GM18502 (cell line): ENCODE measurements at regions not wholly inside any gene's neighbourhood (a gene's known extent, or its start where the extent isn't known, plus 50 kb on each side); places are given as distances from the start of the nearest gene placed in this dataset.

ENCODE experiments used
- ATAC-seq: cut with Tn5 transposase; IDR thresholded peaks from one replicate; pipeline ENCODE4 v1.9.1; 2021; ENCODE audit warnings: mild to moderate bottlenecking; ENCODE audit not compliant: unreplicated experiment, poor library complexity

DNA sequence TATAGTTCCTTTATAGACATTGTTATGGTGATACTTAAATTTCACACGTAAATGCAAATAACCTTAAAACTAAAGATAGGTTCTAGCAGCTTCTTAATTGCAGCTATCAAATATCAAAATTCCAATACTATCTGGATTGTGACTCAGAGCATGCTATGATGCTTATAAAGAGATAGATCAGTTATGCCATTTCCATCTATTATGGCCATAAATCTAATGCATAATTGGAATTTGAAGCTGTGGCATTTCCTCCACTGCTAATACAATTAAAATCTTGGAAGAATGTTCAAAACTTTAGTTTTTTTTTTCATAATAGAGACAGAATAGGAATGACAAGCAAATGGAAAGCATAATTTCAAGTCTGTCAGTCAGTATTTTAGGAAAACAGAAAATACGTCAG is 220.8 kb upstream of the GALNT5 start:
- ATAC-seq, result no peak

DNA sequence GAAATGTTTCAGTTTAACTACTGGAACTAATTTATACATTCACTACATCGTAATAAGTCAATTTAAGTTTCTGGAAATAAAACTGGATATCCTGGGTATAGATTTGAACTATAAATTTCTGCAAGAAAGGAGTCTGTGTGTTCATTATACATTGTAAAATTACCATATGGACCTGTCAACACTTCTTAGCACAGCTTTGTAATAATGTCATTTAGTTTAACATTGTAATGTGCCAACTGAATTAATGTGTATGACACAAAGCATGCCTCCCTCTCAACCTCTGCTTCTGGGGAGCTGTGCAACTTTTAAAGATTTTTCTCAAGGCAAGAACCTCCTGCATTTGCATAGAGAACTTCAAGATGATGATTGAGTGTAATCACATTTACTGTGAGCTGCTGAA is 213.7 kb upstream of the GALNT5 start:
- ATAC-seq, result no peak

DNA sequence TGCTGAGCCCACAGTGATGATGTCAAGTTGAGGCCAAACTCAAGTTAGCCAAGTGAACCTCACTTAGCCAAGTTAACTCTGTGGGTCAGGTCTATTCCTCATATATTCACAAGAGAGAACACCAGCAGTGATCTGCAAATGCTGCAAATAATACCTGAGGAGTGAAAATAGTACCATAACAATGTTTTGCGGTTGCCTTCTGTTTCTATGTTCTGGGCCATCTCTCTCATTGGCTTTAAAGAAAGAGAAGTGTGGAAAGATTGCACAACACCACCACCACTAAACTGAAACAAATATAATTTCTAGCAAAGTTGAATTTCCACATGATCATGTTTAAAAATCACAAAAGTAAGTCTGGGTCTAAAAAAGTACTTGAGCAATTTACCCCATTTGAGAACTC is 211.1 kb upstream of the GALNT5 start:
- ATAC-seq, result no peak

DNA sequence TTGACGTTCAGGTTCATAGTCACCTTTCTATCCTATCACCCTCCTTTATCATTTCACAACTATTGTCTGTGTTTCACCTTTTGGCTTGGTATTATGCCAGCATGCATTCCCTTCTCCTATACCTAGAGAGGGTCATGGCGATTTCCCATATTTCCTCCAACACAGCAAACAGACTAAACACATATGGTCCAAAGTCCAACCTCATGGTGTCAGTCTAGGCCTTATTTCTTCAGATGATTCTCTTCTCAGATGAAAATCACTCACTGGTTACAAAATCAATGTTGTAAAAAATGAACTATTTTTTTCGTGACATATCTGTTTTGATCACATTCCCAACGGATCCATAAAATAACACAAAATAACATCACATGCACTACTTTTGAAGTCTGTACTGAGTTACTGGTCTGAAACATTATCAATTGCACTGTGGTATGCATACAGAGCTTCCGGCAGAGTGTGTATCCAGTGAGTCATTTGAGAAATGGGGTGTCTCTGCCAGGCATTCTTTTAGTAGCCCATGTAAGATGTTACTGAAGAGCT is 204.8 kb upstream of the GALNT5 start:
- ATAC-seq, result no peak

DNA sequence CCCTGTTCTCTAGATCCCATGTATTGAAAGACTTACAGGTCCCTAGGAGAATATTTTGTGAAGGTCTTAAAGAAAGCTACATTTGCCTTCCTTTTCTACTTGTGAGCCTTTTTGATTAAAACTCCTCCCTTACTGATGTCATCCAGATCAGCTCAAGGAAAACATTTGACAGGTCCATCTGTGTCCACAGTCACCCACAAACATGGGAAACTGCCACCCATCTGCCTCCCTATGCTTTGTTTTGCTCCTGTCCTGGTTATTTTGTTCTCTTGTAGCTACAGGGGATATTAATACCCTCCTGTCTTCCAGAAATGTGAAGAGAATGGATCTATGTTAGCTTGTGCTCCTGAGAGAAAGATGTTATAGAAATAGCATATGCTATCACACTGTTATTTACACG is 203.6 kb upstream of the GALNT5 start:
- ATAC-seq, result no peak

DNA sequence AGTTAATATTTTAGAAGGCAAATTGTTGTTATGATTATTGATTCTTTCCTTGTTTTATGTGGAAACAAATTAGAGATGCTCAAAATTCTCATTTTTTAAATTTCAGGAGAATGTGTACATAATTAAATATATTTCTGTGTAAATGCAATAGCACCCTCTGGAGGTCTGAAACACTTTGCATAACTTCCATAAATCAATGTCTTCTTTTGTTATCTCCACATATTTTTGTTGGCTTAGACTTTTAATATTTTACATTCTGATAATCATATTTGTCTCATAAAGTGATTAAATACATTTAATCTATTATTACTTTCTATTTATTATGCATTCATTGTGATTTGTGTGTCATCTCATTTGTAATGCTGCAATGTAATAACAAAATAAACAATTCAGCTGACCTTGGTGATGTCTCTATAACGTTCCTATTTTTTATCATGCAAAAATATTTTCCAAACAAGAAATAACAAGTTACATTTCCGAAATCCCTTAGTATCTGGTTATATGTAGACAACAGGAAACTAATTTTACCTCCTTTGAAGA is 201.8 kb upstream of the GALNT5 start:
- no peak for ATAC-seq

DNA sequence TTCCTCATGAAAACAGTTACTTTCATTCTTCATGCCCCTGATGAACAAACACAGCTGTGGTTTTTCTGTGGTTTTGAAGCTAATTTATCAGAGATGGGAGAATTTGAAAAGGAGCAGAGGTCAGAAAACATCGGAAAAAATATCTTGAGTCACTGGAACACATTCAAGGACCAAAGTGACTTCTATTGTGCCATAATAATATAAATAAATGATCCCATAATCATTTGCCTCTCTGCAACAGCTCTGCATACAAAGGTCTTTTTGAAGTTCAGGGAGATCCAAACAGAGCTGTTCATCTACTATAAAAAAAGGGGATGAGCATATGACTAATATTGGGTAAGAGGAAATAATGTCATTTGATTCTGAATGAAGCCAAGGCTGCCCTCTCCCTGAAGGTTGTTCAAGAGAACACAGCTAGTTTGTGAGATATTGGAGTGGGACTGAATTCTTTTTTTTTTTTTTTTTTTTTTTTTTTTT is 201.3 kb upstream of the GALNT5 start:
- ATAC-seq, result no peak

DNA sequence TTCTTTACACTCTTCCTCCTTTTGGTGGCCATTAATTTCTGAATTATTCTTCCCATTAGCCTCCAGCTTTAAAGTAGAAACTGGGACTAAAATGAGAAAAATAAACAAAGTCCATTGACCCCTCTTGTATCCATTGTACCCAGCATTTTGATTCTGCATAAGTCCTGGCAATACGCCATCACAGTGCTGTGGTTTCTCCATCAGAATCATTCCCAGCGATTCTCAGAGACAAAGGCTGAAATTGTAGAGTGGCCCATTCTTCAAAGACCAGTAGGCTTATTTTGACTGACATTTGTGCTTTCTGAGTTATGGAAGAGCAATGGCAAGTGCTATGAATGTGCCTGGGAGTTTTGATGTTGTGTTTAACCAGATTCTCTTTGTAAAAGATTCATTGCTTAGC is 199.3 kb upstream of the GALNT5 start:
- no peak for ATAC-seq

DNA sequence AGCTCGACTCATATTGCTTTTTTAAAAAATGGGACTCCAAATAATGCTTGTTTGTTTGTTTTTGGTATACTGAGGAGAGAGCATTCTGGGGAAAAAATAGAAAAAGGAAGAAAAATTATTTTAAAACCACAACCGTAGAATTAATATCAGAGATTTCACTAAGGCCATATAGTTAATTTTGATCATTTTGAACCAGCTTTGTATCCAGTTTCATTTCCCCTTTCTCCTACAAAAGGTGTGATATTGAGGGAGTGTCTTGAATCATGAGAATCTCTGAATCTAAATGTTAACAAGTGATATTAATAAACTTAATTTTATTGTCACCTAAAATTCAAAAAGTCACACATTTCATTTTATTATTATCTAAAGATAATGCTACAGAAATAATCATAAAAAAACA is 198.5 kb upstream of the GALNT5 start:
- no peak for ATAC-seq

DNA sequence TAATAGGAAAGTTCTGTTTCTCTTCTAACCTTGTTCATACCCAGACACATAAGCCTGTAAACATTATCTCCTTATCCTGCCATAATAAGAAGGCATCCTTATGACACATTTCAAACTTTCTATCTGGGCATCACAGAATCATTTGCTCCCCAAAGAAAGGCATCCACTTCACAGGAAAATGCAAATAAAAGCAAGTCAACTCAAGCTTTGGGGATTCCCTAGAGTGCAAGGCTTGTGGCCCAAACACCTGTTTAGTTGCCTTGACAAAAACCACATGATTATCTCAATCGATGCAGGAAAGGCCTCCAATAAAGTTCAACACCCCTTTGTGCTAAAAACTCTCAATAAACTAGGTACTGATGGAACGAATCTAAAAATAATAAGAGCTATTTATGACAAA is 195.7 kb upstream of the GALNT5 start:
- ATAC-seq, result peak; percentile 94

DNA sequence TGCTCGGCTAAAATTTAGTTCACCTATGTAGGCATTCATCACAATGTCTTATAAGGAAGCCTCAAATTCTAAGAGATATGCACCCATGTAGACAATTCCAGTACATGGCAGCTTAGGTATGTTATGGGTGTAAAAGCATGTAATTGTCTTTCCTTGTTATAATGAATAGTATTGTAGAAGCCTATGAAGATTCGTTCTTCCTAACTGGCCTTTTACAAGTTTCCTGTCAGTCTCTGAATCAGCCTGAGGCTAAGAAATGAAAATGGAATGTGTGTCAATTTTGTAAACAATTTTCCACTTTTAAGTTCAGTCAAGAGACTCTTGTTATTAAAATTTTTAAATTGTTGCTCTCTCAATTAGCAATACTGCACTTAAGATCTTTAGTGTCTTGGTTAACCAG is 189.9 kb upstream of the GALNT5 start:
- no peak for ATAC-seq

DNA sequence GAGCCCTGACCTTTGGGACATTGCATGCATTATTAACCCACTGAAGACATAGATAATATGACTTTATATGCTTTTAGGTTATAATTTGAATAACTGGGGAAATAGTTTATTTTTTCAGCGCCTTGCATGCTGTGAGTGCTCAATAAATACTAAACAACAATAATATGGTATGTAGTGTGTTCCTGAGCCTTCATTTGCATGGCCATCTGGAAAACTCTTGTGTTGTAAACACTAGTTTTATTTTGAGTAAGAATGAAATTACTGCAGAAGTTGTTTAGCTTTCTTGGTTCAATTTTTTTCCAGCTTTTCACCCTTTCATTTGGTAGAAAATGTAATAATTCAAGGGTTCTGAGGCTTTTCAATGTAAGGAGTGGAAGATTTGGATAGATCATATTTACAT is 189.3 kb upstream of the GALNT5 start:
- ATAC-seq, result no peak

DNA sequence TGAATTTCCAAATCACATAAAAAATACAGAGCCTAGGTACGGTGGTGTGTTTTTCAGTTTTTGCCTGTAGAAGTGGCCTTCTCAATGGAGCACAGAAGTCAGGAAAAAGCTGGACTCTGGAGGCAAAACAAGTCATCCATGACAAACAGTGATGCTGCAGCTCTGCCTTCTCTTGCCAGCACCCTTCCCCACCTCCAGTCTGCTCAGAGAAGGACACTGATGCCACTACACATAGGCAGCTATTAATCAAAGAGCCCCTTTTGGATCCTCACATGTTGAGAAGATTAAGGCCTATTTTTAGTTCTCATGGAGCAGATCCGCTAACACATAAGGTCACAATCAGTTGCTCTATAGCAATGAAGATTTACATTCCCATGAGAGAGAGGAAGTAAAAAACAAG is 181.6 kb upstream of the GALNT5 start:
- no peak for ATAC-seq

DNA sequence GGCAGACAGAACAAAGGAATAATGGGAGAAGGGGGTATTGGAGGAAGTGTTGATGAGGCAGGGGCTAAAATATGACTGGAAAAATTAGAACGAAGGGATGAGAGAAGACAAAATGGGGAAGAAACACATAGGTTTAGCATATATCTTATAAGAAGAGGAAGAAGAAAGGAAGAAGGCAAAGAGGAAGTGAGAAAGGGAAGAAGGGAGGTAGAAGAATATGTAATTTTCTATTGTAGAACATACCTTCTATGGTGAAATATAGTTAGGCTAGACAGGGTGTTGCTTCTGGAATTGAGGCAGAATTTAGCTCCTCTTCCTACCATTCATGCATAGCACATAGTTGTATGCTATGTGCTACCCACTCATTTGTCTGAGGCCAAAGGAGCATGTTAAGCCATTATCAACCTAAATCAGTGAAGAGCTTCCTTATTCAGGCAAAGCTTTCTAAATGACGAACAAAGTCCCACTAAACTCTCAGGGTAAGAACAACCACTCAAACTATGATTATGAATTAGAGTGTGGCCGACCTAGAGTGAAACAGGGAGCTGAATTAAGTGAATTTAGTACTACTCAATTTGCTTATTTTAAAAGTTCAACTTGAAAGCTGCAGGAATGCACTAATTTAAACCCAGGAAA is 180.9 kb upstream of the GALNT5 start:
- ATAC-seq, result peak; percentile 79

DNA sequence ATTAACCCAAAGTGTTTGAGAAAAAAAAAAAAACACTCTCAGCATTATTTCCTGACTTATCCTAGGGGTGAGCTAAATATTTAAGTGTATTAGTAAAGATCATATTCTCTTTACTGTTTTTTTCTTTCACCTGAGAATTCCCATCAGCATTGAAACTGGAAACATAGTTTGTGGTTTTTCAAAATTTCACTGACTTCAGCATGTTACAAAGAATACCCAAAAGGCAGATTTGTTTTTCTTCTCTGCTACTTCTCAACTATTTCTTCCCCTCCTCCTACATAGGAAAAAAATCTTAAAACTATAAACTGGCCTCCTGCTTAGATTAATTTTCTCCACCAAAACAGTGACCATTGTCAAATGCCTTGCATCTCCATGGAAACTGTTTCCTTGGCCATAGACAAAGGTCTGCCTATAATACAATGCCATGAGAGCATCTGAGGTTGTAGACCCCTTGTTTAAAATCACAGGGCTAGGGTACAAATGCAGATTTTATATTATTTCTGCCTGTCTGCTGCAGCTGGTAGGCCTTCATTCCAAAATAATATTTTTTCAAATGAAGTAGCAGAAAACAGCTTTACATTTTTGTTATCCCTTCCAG is 179.7 kb upstream of the GALNT5 start:
- ATAC-seq, result no peak

DNA sequence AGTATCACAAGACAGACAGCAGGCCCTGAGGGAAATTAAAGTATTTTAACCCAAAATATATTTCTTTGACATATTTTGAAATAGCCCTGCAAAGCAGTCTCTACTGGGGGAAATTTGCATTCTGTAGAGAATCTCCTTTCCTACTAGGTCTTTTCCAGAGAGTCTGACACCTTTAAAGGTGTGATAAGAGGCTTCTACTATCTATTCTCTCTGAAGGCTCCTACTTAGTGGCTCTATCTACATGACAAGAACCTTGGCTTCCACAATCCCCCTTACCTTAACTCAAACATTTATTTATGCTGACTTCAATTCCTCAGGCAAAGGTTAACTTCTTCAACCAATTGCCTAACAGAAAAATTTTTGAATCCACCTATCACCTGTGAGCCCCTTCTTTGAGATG is 174.6 kb upstream of the GALNT5 start:
- no peak for ATAC-seq

DNA sequence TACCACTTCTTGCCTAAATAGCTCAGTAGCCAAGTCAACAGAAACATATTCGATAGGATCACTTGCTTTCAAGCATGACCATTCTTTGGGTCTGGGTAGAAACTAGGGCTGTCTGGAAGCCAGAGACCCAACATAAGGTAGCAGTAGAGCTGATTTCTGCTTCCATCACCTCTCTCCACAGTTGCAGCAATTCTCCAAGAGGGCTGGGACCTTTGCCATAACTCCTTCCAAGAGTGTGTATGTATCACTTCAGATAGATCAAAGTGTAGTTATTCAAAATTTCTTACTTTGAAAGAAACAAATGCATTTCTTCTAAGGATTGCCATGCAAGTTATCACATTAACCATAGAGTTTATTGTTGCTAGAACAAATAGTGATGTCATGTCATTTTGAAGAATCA is 172.0 kb upstream of the GALNT5 start:
- ATAC-seq, result no peak

DNA sequence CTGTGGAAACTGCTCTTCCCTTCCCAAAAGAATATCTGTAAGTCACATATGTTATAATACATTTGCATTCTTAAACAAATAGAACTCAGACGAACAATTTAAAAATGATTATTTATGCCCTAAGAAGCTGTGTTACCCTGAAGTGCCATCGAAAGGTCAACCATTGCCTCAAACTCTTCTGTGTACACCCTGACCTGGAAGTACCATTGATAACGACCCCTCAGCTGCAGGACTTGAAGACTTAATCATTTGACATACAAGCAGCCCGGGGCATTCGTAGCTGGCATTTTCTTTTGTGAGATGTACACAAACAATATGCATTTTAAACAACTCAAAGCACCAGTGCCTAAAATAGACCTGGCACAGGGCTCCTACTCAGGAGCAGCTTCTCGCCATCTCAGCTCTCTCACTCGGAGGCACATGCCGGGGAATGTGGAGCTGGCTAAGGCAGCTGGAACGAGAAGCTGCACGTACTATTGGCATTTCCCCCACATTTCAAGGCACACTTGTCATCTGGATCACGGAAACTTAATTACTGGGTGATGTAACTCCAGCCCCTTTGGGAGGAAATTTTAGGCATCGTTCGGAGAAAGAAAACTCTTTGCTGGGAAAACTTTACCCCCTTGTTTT is 170.0 kb upstream of the GALNT5 start:
- no peak for ATAC-seq

DNA sequence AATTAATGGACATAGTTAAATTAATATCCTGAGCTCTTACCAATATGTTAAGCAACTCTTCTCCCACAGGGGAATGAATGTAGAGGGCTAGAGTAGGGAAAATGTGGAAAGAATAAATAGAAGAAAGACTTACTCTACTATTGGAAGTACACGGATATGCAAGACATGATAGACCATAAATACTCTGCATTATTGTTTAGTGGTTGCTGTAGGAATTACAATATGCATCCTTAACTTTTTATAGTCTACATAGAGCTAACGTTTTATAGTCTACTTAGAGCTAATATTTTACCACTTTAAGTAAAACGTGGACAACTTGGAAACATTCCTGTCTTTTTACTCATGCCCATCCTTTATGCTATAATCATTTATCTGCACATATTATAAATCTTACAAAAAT is 163.8 kb upstream of the GALNT5 start:
- ATAC-seq, result no peak

DNA sequence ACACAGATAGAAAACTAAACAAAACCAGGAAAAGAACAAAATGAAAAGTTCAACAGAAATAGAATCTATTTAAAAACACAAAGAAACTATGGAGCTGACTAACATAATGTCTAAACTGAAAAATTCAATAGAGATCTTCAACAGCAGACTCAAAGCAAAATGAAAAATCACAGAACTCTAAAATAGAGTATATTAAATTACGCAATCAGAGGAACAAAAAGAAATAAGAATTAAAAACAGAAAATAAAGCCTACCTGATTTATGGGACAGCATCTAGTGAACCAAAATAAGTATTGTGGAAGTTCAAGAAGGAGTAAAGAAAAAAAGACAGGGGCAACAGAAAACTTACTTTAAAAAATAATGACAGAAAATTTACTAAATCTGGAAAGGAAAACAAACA is 152.1 kb upstream of the GALNT5 start:
- ATAC-seq, result no peak

DNA sequence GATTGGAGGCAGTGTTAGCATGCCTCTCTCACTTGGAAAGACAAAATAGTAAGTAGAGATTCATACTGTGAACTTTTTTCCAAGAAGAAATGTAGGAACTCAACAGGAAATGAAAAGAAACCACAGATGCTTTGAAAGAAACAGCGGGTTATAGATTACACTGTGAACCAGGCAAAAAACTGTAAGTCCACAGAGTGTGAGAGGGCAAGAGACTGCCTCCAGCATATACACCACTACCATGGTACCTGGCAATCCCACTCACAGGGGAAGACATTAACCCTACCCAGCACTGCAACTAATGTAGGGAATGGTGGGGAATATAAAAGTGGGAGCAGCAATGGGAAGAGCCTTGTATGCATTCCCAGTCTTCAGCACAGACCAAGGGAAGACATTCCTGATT is 150.6 kb upstream of the GALNT5 start:
- ATAC-seq, result no peak
